ENCODE measurements at regions not wholly inside any gene's neighbourhood (a gene's known extent, or its start where the extent isn't known, plus 50 kb on each side); places are given as distances from the start of the nearest gene placed in this dataset.

- TF ChIP-seq CHD7 (IDR thresholded peaks at IDR 0.05; ENCODE audit: insufficient replicate concordance, low read length) (no peak), PHF8 (conservative IDR thresholded peaks at IDR 0.05; ENCODE audit: low read depth, low read length) (no peak), SP1 (IDR thresholded peaks at IDR 0.05; ENCODE audit: low read depth, low read length) (no peak), CBX8 (IDR thresholded peaks at IDR 0.05; ENCODE audit: borderline replicate concordance, low read depth, low read length) (no peak), SIN3A (conservative IDR thresholded peaks at IDR 0.05 in 1 of 2, IDR thresholded peaks at IDR 0.05 in 1 of 2; ENCODE audit: low read depth in 1 of 2, low read length in 2 of 2) (no peak)
Observed at GRCh38 chr13:111920306-111920931, 146.5 kb upstream of the SOX1 start (continued).
